ENCODE measurements at regions not wholly inside any gene's neighbourhood (a gene's known extent, or its start where the extent isn't known, plus 50 kb on each side); places are given as distances from the start of the nearest gene placed in this dataset.

- DNase-seq (ENCODE audit: extremely low read depth in 1 of 2, low read depth in 1 of 2), result no peak
Measured at GRCh38 chr6:169083508-169083874, 170.2 kb downstream of the THBS2 start.

GRCh38 chr6:169082817-169083507 is 170.7 kb downstream of the THBS2 start:
- no peak for DNase-seq (ENCODE audit: extremely low read depth in 1 of 2, low read depth in 1 of 2)

- DNase-seq (ENCODE audit: extremely low read depth in 1 of 2, low read depth in 1 of 2), result no peak
Measured at GRCh38 chr6:169082093-169082492, 171.6 kb downstream of the THBS2 start.

- DNase-seq (ENCODE audit: extremely low read depth in 1 of 2, low read depth in 1 of 2), result no peak
Measured at GRCh38 chr6:169081248-169081647, 172.4 kb downstream of the THBS2 start.

GRCh38 chr6:169079650-169080049 is 174.0 kb downstream of the THBS2 start:
- no peak for DNase-seq (ENCODE audit: extremely low read depth in 1 of 2, low read depth in 1 of 2)

GRCh38 chr6:169078399-169079145 is 175.1 kb downstream of the THBS2 start:
- DNase-seq (ENCODE audit: extremely low read depth in 1 of 2, low read depth in 1 of 2), result no peak

GRCh38 chr6:169075915-169076654 is 177.6 kb downstream of the THBS2 start:
- DNase-seq (ENCODE audit: extremely low read depth in 1 of 2, low read depth in 1 of 2), result no peak

- no peak for DNase-seq (ENCODE audit: extremely low read depth in 1 of 2, low read depth in 1 of 2)
Measured at GRCh38 chr6:169075211-169075914, 178.3 kb downstream of the THBS2 start.

GRCh38 chr6:169074526-169074925 is 179.1 kb downstream of the THBS2 start:
- DNase-seq (ENCODE audit: extremely low read depth in 1 of 2, low read depth in 1 of 2), result no peak

- DNase-seq (ENCODE audit: extremely low read depth in 1 of 2, low read depth in 1 of 2), result no peak
Measured at GRCh38 chr6:169073311-169073710, 180.3 kb downstream of the THBS2 start.

GRCh38 chr6:169072127-169073042 is 181.3 kb downstream of the THBS2 start:
- DNase-seq (ENCODE audit: extremely low read depth in 1 of 2, low read depth in 1 of 2), result no peak

GRCh38 chr6:169071394-169071793 is 182.3 kb downstream of the THBS2 start:
- DNase-seq (ENCODE audit: extremely low read depth in 1 of 2, low read depth in 1 of 2), result no peak

GRCh38 chr6:169070506-169071176 is 183.0 kb downstream of the THBS2 start:
- DNase-seq (ENCODE audit: extremely low read depth in 1 of 2, low read depth in 1 of 2), result no peak

GRCh38 chr6:169069356-169069755 is 184.3 kb downstream of the THBS2 start:
- no peak for DNase-seq (ENCODE audit: extremely low read depth in 1 of 2, low read depth in 1 of 2)

GRCh38 chr6:169064194-169064593 is 189.5 kb downstream of the THBS2 start:
- DNase-seq (ENCODE audit: extremely low read depth in 1 of 2, low read depth in 1 of 2), result no peak

GRCh38 chr6:169062272-169062671 is 191.4 kb downstream of the THBS2 start:
- DNase-seq (ENCODE audit: extremely low read depth in 1 of 2, low read depth in 1 of 2), result no peak

- DNase-seq (ENCODE audit: extremely low read depth in 1 of 2, low read depth in 1 of 2), result no peak
Measured at GRCh38 chr6:169058634-169059033, 195.0 kb downstream of the THBS2 start.

GRCh38 chr6:169052462-169052861 is 201.2 kb downstream of the THBS2 start:
- no peak for DNase-seq (ENCODE audit: extremely low read depth in 1 of 2, low read depth in 1 of 2)

GRCh38 chr6:169051371-169051770 is 202.3 kb downstream of the THBS2 start:
- DNase-seq (ENCODE audit: extremely low read depth in 1 of 2, low read depth in 1 of 2), result no peak

- no peak for DNase-seq (ENCODE audit: extremely low read depth in 1 of 2, low read depth in 1 of 2)
Measured at GRCh38 chr6:169048865-169049205, 204.8 kb downstream of the THBS2 start.

Data from stimulated activated CD8-positive, alpha-beta memory T cell treated with anti-CD3 and anti-CD28 coated beads, Interleukin-7, amount 100 ng/mL, for 48 hours (primary cell).